ENCODE measurements at regions not wholly inside any gene's neighbourhood (a gene's known extent, or its start where the extent isn't known, plus 50 kb on each side); places are given as distances from the start of the nearest gene placed in this dataset.

- no peak for DNase-seq
Measured at GRCh38 chr7:142353147-142354060, 95.5 kb upstream of the PRSS58 start.

DNA sequence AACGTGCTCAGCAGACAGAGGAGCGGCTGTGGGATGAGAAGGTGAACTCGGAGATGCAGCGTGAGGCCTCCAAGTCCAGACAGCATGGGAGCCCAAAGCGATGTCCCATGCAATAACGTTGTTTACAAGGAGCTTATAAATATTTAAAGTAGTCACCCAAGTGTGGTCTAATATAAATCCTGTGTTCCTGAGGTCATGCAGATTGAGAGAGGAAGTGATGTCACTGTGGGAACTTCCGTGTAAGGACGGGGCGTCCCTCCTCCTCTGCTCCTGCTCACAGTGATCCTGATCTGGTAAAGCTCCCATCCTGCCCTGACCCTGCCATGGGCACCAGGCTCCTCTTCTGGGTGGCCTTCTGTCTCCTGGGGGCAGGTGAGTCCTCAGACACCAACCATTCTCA is 94.7 kb upstream of the PRSS58 start:
- no peak for DNase-seq

GRCh38 chr7:142351145-142351544 is 93.3 kb upstream of the PRSS58 start:
- DNase-seq: no peak

GRCh38 chr7:142349670-142350405 is 92.0 kb upstream of the PRSS58 start:
- no peak for DNase-seq

- DNase-seq: no peak
Measured at GRCh38 chr7:142348921-142349405, 91.1 kb upstream of the PRSS58 start.

DNA sequence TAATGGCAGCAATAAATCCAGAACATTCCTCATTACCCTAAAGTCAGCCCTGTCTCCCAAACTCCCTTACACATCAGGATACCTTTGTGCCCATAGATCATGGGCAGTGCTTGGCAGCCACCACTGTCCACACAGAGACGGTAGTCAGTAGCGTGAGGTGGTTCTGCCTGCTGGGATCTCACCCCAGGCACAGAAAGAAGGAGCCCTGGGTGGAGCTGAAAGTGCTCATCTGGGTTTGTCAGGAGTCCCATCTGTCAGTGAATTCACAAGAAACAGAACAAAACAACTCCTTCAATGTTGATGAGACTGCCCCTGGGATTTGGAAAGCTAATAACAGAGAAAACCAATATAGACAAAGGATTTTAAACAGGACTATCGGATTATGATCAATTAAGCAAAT is 90.2 kb upstream of the PRSS58 start:
- no peak for DNase-seq

GRCh38 chr7:142347091-142347490 is 89.2 kb upstream of the PRSS58 start:
- DNase-seq: no peak

DNA sequence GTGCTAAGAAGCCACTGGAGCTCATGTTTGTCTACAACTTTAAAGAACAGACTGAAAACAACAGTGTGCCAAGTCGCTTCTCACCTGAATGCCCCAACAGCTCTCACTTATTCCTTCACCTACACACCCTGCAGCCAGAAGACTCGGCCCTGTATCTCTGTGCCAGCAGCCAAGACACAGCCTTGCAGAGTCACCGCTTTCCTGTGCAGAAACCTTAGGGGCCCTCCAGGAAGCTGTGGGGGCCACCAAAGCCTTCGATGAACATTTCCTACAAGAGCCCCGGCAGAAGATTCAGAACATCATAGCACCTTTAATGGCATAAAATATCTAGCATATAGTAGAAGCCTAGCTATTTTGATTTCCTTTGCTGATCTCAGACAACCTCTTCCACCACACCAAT is 88.0 kb upstream of the PRSS58 start:
- no peak for DNase-seq

GRCh38 chr7:142338633-142339501 is 81.0 kb upstream of the PRSS58 start:
- DNase-seq: peak; percentile 49

GRCh38 chr7:142337054-142338001 is 79.5 kb upstream of the PRSS58 start:
- DNase-seq: no peak

GRCh38 chr7:142334806-142335205 is 76.9 kb upstream of the PRSS58 start:
- DNase-seq: no peak

- DNase-seq: no peak
Measured at GRCh38 chr7:142334236-142334635, 76.4 kb upstream of the PRSS58 start.

DNA sequence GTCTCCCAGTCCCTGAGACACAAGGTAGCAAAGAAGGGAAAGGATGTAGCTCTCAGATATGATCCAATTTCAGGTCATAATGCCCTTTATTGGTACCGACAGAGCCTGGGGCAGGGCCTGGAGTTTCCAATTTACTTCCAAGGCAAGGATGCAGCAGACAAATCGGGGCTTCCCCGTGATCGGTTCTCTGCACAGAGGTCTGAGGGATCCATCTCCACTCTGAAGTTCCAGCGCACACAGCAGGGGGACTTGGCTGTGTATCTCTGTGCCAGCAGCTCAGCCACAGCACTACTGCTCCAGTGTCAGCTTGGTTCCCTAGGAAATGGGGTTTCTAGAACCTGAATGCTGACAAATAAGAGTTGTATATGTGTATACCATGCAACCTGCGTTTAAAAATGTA is 74.6 kb upstream of the PRSS58 start:
- no peak for DNase-seq

DNA sequence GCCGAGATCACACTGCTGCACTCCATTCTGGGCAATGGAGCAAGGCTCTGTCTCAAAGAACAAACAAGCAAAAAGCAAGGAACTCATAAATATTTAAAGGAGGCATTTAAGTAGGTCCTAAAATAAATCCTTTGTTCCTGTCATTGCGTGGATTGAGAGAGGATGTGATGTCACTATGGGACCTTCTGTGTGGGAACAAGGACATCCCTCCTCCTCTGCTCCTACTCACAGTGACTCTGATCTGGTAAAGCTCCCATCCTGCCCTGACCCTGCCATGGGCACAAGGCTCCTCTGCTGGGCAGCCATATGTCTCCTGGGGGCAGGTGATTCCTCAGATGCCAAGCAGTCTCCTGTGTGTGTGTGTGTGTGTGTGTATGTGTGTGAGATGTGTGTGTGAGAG is 74.1 kb upstream of the PRSS58 start:
- DNase-seq: no peak

DNA sequence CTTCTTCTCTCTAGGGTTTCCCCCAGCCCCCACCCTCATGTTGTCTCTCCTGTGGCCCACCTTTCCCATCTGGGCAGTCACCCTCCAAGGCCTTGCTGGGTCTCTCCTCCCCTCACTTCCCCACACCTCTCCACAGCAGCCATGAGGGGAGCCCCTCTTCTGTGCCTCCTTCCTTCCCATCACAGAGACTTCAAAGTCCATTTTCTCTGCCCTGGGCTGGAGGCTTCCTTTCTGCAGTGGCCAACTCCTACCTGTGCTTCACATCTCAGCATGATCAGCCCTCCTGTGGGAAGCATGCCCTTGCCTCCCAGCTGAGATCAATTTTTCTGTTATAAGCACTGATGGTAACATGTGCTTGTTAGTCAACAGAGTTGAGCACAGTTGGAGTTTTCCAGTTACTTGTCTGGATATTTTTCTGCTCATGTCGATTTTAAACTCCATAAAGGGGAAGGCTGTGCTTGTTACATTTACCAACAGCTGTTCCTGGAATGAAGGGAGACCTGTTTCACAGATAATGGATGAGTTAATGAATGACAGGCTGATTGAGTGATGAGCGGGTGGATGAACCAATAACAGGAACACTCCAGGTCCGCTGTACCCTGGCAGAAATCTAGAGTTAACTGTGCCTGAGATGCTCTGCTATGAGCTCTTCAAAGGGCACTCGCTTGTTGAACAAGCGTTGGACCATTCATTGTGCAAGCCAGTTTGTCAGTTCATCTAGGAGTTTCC is 71.4 kb upstream of the PRSS58 start:
- no peak for DNase-seq

GRCh38 chr7:142328551-142328950 is 70.7 kb upstream of the PRSS58 start:
- DNase-seq: no peak

- DNase-seq: no peak
Measured at GRCh38 chr7:142327628-142328405, 70.0 kb upstream of the PRSS58 start.

- DNase-seq: no peak
Measured at GRCh38 chr7:142323706-142324105, 65.8 kb upstream of the PRSS58 start.

DNA sequence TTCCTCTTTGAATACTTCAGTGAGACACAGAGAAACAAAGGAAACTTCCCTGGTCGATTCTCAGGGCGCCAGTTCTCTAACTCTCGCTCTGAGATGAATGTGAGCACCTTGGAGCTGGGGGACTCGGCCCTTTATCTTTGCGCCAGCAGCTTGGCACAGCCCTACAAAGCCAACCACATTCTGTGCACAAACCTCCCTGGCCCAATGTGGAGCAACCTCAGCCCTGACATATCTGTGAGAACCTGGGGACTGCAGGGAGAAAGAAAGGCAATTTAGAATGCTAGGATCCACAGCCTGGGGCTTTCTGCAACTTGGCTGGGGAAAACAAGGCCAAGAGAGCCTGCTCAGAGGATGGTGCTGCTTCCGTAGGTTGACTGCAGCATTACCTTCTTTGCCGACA is 63.5 kb upstream of the PRSS58 start:
- DNase-seq: no peak

DNA sequence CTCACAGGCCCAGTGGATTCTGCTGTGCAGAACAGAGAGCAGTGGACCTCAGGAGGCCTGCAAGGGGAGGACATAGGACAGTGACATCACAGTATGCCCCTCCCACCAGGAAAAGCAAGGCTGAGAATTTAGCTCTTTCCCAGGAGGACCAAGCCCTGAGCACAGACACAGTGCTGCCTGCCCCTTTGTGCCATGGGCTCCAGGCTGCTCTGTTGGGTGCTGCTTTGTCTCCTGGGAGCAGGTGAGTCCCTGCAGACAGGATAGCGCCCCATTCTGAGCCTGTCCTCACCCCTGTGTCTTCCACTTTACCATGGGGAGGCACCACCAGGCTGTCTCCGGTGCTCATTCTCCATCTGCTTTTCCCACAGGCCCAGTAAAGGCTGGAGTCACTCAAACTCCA is 63.0 kb upstream of the PRSS58 start:
- no peak for DNase-seq
